ENCODE measurements at regions not wholly inside any gene's neighbourhood (a gene's known extent, or its start where the extent isn't known, plus 50 kb on each side); places are given as distances from the start of the nearest gene placed in this dataset.

GRCh38 chr5:115348175-115348574 lies 51.7 kb upstream of the CCDC112 start:
- DNase-seq (no peak), ATAC-seq (ENCODE audit: insufficient read depth, low FRiP score) (no peak)
- no peak overlapping the region for H3K27ac ChIP-seq (ENCODE audit: low read depth in 1 of 2, low read length in 1 of 2)
- TF ChIP-seq CTCF (IDR thresholded peaks at IDR 0.05; ENCODE audit: control extremely low read depth, extremely low read depth), result no peak
- no peaks in the 10 kb centered on the region for H3K4me1 ChIP-seq (ENCODE audit: control insufficient read depth in 5 of 5, insufficient read depth in 5 of 5, low read length in 5 of 5)
- WGBS, 2 donors, result 82 to 90% methylated on average over 4 of the region's 4 CpGs
- H3K36me3 ChIP-seq (ENCODE audit: control insufficient read depth in 4 of 4, insufficient read depth in 4 of 4, low read length in 4 of 4), result no peaks in the 10 kb centered on the region
- no peak overlapping the region for H3K9ac ChIP-seq (ENCODE audit: insufficient read depth in 1 of 2, low read length in 2 of 2)
- H3K27me3 ChIP-seq (ENCODE audit: control insufficient read depth in 3 of 3, insufficient read depth in 3 of 3, low read length in 2 of 3), result no peaks in the 10 kb centered on the region
- no peak overlapping the region for H3K4me3 ChIP-seq
- H3K9me3 ChIP-seq (ENCODE audit: control insufficient read depth in 4 of 4, insufficient read depth in 3 of 4, low read length in 3 of 4), result no peaks in the 10 kb centered on the region
